ENCODE measurements at regions not wholly inside any gene's neighbourhood (a gene's known extent, or its start where the extent isn't known, plus 50 kb on each side); places are given as distances from the start of the nearest gene placed in this dataset.

DNA sequence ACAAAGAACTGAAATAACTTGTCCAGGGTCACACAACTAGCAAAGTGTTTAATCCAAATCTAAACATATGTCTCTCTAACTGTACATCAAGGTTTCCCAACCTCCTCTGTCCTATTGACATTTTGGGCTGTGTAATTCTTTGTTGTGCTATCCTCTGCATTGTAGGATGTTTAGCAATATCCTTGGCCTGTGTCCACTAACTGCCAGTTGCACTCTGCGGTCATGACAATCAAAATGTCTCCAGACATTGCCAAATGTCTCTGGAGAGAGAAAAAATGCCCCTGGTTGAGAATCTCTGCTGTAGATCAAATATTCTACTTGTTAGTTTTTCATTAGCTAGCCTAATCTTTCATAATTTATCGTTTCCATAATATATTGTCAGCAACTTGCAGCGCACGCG, 353.4 kb upstream of the NEGR1 start:
- H2AFZ ChIP-seq (ENCODE audit: low read depth, low read length, severe bottlenecking) = no peak overlapping the region
- H3K4me2 ChIP-seq (ENCODE audit: low read depth, low read length, poor library complexity, severe bottlenecking) = no peak overlapping the region
- H3K9ac ChIP-seq (ENCODE audit: low read length) = no peak overlapping the region
- TF ChIP-seq, protein P1, sequence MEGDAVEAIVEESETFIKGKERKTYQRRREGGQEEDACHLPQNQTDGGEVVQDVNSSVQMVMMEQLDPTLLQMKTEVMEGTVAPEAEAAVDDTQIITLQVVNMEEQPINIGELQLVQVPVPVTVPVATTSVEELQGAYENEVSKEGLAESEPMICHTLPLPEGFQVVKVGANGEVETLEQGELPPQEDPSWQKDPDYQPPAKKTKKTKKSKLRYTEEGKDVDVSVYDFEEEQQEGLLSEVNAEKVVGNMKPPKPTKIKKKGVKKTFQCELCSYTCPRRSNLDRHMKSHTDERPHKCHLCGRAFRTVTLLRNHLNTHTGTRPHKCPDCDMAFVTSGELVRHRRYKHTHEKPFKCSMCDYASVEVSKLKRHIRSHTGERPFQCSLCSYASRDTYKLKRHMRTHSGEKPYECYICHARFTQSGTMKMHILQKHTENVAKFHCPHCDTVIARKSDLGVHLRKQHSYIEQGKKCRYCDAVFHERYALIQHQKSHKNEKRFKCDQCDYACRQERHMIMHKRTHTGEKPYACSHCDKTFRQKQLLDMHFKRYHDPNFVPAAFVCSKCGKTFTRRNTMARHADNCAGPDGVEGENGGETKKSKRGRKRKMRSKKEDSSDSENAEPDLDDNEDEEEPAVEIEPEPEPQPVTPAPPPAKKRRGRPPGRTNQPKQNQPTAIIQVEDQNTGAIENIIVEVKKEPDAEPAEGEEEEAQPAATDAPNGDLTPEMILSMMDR (IDR thresholded peaks at IDR 0.05; ENCODE audit: insufficient read depth, low read length, poor library complexity, severe bottlenecking) = no peak
- TF ChIP-seq EZH2phosphoT487 (conservative IDR thresholded peaks at IDR 0.05; ENCODE audit: low read length) = no peak
- no peaks in the 10 kb centered on the region for H4K20me1 ChIP-seq (ENCODE audit: low read depth, low read length)
- no peak overlapping the region for H3K27ac ChIP-seq (ENCODE audit: low read depth, low read length)
- no peaks in the 10 kb centered on the region for H3K9me3 ChIP-seq (ENCODE audit: insufficient read depth, low read length)
- no peaks in the 10 kb centered on the region for H3K36me3 ChIP-seq (ENCODE audit: low read length)
- no peaks in the 10 kb centered on the region for H3K27me3 ChIP-seq (ENCODE audit: low read length)
- no peaks in the 10 kb centered on the region for H3K79me2 ChIP-seq (ENCODE audit: insufficient read depth, low read length)
- H3F3A ChIP-seq (ENCODE audit: insufficient read depth) = no peaks in the 10 kb centered on the region
- H3K4me3 ChIP-seq (ENCODE audit: insufficient read depth, low read length, poor library complexity, severe bottlenecking) = no peak overlapping the region
- no peaks in the 10 kb centered on the region for H3K9me2 ChIP-seq (replicated peaks; ENCODE audit: insufficient read depth, low read length)

DNA sequence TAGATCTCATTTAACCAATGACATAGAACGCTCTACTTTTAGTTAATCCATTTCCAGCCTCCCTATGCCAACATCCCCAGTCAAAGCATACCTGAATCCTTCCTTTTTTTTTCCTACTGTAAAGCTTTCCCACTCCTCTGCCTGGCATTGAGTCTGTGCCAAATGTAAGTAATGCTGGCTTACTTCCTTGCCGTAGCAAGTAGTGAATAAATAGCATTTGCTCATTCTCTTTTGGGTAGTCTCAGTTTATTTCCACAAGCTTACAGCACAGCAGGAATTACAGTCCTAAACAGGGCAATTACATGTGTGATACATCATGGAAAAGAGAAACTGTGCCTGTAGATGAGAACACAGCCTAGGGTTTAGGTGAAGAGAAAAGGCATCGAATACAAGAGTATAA, 352.6 kb upstream of the NEGR1 start:
- no peak overlapping the region for H2AFZ ChIP-seq (ENCODE audit: low read depth, low read length, severe bottlenecking)
- no peak overlapping the region for H3K9ac ChIP-seq (ENCODE audit: low read length)
- no peak overlapping the region for H3K27ac ChIP-seq (ENCODE audit: low read depth, low read length)
- no peak overlapping the region for H3K4me3 ChIP-seq (ENCODE audit: insufficient read depth, low read length, poor library complexity, severe bottlenecking)
- H3K9me3 ChIP-seq (ENCODE audit: insufficient read depth, low read length) = no peaks in the 10 kb centered on the region
- no peak for TF ChIP-seq EZH2phosphoT487 (conservative IDR thresholded peaks at IDR 0.05; ENCODE audit: low read length)
- TF ChIP-seq, protein P1 (IDR thresholded peaks at IDR 0.05; ENCODE audit: insufficient read depth, low read length, poor library complexity, severe bottlenecking) = no peak
- H3K4me2 ChIP-seq (ENCODE audit: low read depth, low read length, poor library complexity, severe bottlenecking) = no peak overlapping the region
- no peaks in the 10 kb centered on the region for H3K79me2 ChIP-seq (ENCODE audit: insufficient read depth, low read length)
- H3K27me3 ChIP-seq (ENCODE audit: low read length) = no peaks in the 10 kb centered on the region
- H4K20me1 ChIP-seq (ENCODE audit: low read depth, low read length) = no peaks in the 10 kb centered on the region
- H3F3A ChIP-seq (ENCODE audit: insufficient read depth) = no peaks in the 10 kb centered on the region
- H3K9me2 ChIP-seq (replicated peaks; ENCODE audit: insufficient read depth, low read length) = no peaks in the 10 kb centered on the region
- H3K36me3 ChIP-seq (ENCODE audit: low read length) = no peaks in the 10 kb centered on the region

DNA sequence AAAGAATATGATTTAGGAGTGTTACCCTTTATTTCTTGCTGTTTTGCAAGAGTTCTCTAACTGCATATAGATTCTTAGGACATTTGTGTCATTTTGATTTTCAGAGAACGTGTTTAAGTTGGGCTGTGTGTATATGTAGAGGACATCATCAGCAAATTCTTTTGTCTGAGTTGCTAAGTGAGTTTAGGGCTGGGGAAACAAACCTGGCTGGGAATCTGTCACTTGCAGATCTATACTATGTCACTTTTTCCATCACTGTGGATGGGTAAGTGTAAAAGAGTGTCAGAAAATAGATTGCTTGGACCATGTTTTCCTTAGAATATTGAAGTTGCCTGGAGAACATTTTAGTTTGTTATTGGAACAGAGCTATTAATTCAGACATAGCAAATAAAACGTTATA, 349.1 kb upstream of the NEGR1 start:
- Histone ChIP-seq H3K36me3 (ENCODE audit: low read length) (no peaks in the 10 kb centered on the region), H3K27me3 (ENCODE audit: low read length) (no peaks in the 10 kb centered on the region), H3F3A (ENCODE audit: insufficient read depth) (no peaks in the 10 kb centered on the region), H3K9ac (ENCODE audit: low read length) (no peak overlapping the region), H3K9me3 (ENCODE audit: insufficient read depth, low read length) (no peaks in the 10 kb centered on the region), H3K4me2 (ENCODE audit: low read depth, low read length, poor library complexity, severe bottlenecking) (no peak overlapping the region), H4K20me1 (ENCODE audit: low read depth, low read length) (no peaks in the 10 kb centered on the region), H2AFZ (ENCODE audit: low read depth, low read length, severe bottlenecking) (no peak overlapping the region), H3K27ac (ENCODE audit: low read depth, low read length) (no peak overlapping the region), H3K9me2 (replicated peaks; ENCODE audit: insufficient read depth, low read length) (no peaks in the 10 kb centered on the region), H3K4me3 (ENCODE audit: insufficient read depth, low read length, poor library complexity, severe bottlenecking) (no peak overlapping the region), H3K79me2 (ENCODE audit: insufficient read depth, low read length) (no peaks in the 10 kb centered on the region)
- TF ChIP-seq, protein P1 (IDR thresholded peaks at IDR 0.05; ENCODE audit: insufficient read depth, low read length, poor library complexity, severe bottlenecking) = no peak

DNA sequence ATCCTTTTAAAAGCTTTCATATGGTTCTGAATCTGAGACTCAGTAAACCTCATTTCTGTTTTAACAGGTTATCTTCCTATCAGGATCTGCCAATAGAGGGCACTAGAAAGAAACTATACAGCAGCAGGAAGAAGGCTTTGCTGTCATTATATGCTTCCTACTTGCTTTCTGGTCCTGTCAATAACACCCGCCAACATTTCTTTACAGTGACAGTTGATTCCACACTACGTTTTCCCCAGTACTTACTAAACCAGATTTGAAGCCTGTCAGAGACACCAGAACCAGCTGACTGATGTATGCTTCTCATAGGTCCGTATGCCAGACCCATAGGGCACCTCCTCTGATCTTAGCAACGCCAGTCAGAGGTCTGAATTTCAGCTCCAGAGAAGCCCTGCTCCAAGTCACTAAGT, 341.0 kb upstream of the NEGR1 start:
- Histone ChIP-seq H3K36me3 (ENCODE audit: low read length) (no peaks in the 10 kb centered on the region), H3K27me3 (ENCODE audit: low read length) (no peaks in the 10 kb centered on the region), H2AFZ (ENCODE audit: low read depth, low read length, severe bottlenecking) (peak overlapping the region; percentile 39), H3K4me3 (ENCODE audit: insufficient read depth, low read length, poor library complexity, severe bottlenecking) (no peak overlapping the region), H3K9me3 (ENCODE audit: insufficient read depth, low read length) (no peaks in the 10 kb centered on the region), H3K9me2 (replicated peaks; ENCODE audit: insufficient read depth, low read length) (no peaks in the 10 kb centered on the region), H3K79me2 (ENCODE audit: insufficient read depth, low read length) (no peaks in the 10 kb centered on the region), H3K27ac (ENCODE audit: low read depth, low read length) (no peak overlapping the region), H4K20me1 (ENCODE audit: low read depth, low read length) (no peaks in the 10 kb centered on the region), H3F3A (ENCODE audit: insufficient read depth) (no peaks in the 10 kb centered on the region), H3K4me2 (ENCODE audit: low read depth, low read length, poor library complexity, severe bottlenecking) (peak overlapping the region; percentile 33), H3K9ac (ENCODE audit: low read length) (no peak overlapping the region)
- TF ChIP-seq EZH2phosphoT487 (conservative IDR thresholded peaks at IDR 0.05; ENCODE audit: low read length) = no peak
- TF ChIP-seq, protein P1 (IDR thresholded peaks at IDR 0.05; ENCODE audit: insufficient read depth, low read length, poor library complexity, severe bottlenecking) = peak; percentile 31
